DMS79 (cell line): ENCODE measurements at regions not wholly inside any gene's neighbourhood (a gene's known extent, or its start where the extent isn't known, plus 50 kb on each side); places are given as distances from the start of the nearest gene placed in this dataset.

Experiments used
- DNase-seq: peaks from one replicate; lab custom pipeline; 2025; lab: John Stamatoyannopoulos, UW

- DNase-seq: no peak
Observed at GRCh38 chr10:57874810-57875209, 392.9 kb downstream of the IPMK start.

DNA sequence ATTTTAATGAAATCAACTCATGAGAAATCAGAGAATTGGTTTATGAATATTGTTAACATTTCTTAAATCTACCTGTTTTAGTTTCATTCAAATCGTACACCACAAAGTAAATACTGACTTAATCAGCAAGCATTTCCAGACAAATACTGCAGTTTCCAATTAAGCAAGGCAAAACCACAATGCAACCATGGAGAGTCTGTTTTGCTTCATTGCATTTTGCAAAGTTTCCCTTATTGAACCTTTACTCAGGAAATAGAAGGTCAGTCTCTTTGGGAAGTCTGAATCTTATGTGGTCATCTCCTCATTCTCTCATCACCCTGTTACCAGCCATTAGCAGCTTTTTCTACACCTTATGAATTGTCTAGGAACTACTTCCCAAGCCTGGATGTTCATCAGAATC, 400.5 kb downstream of the IPMK start:
- peak; percentile 15 for DNase-seq

DNA sequence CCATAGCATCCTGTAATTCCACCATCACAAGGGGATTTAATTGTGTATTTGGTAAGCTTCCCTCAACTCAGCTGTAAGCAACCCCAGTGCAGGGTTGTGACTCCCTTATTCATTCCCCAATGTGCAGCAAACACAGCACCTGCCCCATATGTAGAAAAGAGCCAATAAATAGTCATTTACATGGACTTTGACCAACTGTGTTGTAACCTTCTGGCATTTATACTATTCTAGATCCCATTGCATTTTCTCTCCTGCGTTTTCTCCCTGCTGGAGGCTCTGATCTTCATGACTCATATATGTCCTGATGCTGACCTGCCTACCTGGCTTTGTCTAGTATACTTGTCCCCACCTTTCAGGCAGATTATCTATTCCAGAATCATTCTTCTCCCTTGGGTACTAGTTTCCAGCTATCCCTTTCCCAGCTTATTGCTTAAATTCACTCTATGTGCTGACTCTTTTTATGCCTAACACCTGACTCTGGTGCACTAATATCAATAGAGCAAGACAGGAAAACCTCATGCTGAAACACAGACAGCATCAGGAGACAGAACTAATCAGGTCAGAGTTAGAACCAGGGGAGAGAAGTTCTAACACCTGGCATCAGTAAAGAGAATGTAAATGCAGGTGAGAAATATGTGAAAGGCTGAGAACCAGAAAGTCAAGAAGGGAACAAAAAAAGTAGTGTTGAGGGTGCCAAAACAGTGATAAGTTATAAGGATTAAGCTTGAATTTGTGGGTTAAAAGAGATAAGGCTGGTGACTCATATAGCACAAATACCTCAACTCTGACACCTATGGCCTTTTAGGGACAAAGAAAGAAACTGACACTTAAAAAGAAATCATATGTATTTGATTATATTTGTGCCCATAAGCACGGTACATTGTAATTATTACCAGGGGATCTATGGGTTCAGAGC, 402.7 kb downstream of the IPMK start:
- no peak for DNase-seq

DNA sequence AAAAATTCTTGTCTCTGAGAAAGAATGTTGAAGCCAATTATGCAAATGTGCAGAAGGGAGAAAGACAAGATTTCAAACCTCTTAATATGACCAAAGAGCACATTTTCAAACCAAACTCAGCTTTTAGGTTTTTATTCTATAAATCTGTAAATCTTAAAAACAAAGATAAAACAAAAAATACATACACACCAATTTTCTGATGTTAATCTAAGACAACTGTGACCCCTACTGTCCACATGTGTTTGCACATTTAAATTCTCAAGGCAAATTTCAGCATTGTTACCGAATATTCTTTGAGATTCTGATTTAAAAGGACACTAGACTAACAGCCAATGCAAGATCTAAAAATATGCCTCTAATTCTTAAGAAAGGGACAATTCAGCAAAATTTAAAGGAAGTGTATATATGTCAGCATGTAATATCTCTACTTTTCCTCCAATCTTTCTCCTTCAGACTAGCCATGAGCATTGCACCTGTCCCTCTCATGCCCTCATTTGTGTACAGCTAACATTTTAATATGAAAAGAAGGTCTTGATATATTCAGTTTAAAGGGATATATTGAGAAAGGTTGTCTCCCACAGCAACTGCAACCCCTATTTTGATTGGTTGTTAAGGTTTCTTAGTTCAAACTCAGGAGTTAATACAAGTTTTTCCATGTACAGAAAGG, 417.9 kb downstream of the IPMK start:
- no peak for DNase-seq

DNA sequence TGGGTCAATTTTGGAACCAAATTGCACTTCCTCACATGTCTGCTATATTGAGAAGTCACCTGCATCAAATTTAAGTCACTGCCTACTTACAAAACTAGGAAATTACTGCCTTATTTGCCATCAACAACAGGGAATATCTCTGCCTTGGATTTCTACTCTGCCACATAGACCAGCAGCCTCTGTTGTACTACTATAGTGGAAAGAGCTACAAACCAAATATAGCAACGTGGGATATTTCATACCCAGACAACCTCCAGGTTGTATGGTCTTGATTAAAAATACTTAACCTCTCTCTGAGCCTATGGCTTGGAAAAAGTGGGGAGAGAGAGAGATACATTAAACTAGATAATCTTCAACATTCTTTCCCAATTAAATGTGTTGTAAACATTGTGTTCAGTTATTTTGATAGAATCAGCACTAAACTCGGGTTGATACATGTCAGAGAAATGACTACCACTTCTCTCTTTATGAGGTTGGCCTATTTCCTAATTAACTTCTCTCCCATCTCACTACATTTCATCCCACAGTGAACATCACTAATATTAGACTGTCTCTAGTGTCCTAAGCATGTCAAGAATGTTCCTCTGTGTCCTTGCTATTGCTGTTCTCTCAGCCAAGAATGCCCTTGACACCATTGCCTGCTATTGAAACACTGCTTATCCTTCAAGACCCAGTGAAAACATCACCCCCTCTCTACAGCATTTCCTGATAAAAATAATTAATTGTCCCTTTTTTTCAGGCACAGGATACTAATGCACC, 421.2 kb downstream of the IPMK start:
- no peak for DNase-seq

GRCh38 chr10:57844387-57844998, 423.2 kb downstream of the IPMK start:
- no peak for DNase-seq

- no peak for DNase-seq
Observed at GRCh38 chr10:57830877-57831560, 436.7 kb downstream of the IPMK start.

DNA sequence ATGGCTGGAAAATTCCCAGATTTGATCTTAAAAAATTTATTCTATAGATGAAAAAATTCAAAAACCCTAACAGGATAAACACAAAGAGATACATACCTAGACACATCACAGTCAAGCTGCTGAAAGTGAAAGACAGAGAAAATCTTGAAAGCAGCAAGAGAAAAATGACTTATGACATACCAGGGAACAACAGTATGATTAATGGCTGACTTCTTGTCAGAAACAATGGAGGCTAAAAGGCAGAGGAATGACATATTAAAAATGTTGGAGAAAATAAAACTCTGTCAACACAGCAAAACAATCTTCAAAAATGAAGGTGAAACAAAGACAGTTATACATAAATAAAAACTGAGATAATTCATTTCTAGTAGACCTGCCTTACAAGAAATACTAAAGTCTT, 442.7 kb downstream of the IPMK start:
- no peak for DNase-seq

DNA sequence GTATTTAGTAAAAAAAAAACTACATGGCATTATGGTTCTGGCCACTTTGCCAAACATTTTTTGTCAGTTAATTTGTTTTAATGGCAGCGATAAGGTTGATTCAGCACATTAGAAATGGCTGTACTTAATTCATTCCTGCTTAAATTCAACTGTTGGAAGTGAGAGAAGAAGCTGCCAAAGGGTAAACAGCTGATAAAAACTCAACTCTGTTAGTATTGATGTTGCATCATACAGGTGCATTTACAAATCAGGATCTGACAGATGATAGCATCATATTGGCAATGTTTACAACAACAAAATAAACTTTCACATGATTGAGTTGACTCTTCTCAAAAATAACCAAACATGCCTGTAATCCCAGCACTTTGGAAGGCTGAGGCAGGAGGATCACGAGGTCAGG, 444.3 kb downstream of the IPMK start:
- no peak for DNase-seq

DNA sequence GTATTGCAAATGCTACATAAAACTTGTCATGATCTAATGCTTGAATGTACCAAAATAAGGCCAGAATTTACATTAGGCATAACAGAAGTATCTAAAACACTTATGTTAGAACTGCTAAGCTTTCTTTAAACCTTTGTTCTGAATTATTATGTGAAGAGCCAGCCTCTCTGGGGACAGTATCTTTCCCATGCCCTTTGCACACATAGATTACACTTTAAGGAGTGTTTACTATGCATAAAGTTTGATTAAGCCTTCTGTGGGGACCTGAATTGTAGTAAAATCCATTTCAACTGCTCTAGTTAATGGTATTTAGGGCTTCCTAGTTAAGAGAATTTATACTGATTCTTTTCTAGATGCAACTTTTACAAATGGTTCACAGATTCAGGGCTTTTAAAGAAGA, 444.7 kb downstream of the IPMK start:
- no peak for DNase-seq

- no peak for DNase-seq
Observed at GRCh38 chr10:57818522-57818921, 449.2 kb downstream of the IPMK start.

DNA sequence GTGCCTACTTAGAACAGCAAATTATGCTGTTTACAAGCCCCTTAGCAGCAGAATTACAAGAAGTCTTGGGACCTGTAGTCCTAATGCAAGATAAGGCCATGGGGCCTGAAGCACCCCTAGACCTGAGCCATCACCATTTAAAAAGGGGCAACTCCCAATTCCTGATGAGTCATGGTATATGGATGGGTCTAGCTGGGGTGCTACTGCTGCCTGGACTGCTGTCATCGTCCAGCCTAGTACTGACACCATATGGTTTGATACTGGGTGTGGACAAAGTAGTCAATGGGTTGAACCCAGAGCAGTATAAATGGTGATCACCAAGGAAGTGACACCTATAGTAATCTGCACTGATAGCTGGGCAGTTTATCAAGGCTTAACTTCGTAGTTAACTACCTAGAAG, 450.0 kb downstream of the IPMK start:
- DNase-seq: no peak

DNA sequence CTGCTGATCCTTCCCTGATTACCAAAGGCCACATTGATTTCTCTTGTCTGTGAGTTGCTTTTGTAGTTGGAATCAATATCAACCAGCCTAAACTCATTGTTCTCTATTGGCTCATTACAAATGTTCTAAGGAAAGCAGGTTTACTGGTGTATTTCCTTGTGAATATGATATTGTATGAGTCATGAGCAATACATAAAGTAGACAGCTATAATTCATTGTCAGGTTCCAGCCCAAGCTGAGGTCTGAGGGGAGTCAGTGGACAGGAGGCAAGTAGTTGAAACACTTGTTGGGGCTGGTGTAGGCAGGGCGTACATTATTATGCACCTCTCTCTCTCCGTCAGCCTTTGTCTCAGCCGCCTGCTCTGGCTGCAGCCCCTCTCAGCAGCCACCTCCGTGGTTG, 451.7 kb downstream of the IPMK start:
- no peak for DNase-seq

DNA sequence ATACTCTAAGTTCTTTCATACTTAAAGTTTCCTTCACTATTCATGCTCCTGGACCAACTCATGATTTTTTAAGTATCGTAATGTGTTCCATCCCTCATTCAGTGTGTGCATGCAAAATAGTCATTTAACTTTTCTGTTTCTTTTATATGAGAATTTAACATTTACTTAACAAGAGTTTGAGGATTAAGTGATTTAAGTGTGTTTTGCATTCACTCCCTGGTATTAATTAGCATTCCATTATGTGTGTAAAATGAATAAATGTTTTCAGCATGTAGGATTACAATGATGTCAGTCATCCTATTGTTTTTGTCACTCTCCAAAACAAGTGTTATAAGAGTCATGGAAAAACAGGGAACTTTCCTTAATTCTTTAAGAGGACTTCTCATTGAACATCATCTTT, 457.7 kb downstream of the IPMK start:
- DNase-seq: no peak

DNA sequence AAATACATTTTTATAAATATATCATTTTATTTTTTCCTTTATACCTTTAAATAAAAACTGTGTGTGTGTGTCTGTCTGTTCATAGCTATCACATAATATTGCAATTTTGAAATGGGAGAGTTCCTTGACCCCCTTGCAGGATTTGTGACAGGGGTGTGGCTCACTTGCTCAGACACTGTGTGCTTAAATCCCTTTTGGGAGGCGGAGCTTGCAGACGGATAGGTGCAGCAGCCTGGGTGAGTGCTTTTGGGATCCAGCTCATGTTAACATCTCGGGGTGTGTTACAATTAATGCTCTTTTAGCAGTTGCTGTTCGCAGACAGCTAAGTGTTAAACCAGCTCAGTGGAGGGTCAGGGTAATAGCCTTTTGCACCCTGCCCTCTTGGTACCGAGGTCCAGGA, 459.8 kb downstream of the IPMK start:
- DNase-seq: no peak

- DNase-seq: no peak
Observed at GRCh38 chr10:57806675-57807074, 461.0 kb downstream of the IPMK start.

DNA sequence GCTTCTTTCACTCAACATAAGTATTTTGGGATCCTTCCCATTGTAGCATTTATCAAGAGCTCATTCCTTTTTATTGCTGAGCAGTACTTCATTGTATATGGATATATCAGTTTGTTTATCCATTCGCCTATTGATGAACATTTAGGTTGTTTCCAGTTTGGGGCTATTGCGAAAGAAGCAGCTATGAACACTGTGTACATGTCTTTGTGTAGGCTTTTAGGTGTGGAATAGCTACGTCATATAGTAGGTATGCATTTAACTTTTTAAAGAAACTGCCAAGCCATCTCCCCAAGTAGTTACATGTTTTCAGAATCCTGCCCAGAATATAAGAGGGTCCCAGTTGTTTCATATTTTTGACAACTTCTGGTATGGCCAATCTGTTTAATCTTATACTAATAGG, 468.1 kb downstream of the IPMK start:
- DNase-seq: no peak

DNA sequence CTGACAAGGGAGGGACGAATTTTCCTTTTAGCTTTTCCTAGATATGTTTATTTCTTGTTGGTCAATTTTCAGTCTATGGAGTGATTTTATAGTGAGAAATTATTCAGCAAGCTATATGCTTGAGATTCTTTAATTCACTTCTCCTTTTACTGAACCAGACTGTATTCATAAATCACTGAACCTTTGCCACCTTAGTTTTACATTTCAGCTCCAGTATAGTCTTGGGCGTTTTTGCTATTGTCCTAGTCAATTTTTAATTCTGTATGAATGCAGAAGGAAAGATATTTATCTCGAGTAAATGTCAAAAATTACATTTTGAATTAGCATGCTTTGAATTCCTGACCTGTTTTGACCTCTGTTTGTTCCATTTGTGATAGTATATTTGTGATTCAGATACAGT, 468.9 kb downstream of the IPMK start:
- DNase-seq: no peak

- DNase-seq: no peak
Observed at GRCh38 chr10:57791546-57791945, 476.1 kb downstream of the IPMK start.

- DNase-seq: no peak
Observed at GRCh38 chr10:57790703-57791102, 477.0 kb downstream of the IPMK start.

DNA sequence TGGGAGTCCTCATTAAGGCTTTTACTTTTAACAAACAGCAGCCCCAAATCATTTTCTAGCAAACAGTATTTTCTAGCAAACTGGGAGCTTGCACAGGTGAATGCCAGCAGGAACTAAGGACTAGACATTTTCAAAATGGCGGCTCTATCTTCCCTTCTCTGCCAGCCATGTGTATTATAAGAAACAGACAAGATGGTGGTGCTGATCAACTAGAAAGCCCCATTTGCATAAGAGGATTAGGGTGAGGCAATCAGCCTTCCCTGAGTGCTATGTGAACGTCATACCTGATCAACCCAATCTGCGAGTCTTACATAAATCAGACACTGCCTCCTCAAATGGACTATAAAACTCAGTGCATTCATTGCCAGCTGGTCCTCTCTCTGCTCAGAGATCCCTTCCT, 479.6 kb downstream of the IPMK start:
- DNase-seq: no peak
